Urothelium cell line (cell line): ENCODE measurements at regions not wholly inside any gene's neighbourhood (a gene's known extent, or its start where the extent isn't known, plus 50 kb on each side); places are given as distances from the start of the nearest gene placed in this dataset.
A peak's percentile ranks its signal among the peaks of the same experiment; 100 is the strongest.
"Not testable (repeated sequence)": the region's sequence is repeated elsewhere in the genome, so short reads cannot be mapped to it uniquely, and the experiment has no call there.

Source experiments
- DNase-seq: peaks from one replicate; pipeline ENCODE4 v3.0.0; 2011; ENCODE audit warnings: low spot score, mixed read lengths
- FAIRE-seq: peaks from 2 replicates; lab custom pipeline; 2011; peaks lifted over from hg19 to GRCh38; lab: Jason Lieb, UNC

DNA sequence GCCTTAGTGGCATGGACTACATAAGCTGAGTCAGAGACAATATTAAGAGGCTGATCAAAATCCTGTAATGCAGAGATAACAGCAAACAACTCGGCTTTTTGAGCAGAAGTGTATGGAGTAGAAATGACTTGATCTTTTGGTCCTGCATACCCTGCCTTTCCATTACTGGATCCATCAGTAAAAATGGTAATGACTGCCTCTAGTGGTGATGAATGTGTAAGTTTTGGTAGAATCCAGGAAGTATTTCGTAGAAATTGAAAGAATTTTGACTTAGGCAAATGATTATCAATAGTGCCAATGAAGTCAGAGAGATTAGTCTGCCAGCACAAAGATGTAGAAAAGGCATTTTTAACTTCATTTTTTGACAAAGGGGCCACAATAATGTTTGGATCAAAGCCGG lies 146.4 kb upstream of the API5 start:
- not testable (repeated sequence) for FAIRE-seq, DNase-seq

DNA sequence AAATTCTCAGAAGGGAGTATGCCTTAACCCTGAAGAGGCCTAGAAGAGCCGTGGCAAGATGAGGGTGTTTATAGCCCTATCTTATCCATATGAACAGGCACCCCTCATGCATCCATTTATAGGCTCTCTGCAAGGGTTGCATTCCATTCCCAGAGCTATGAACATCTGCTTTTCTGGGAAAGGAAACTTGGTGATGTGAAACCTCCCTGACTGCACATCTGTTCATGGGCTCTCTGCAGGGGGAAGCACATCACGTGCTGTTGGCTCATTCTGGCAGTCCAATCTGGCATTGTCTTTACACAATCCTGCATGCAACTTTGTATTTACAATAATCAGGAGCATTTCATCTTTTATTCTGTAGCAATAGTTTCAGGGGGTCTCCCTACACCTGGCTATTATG lies 143.6 kb upstream of the API5 start:
- not testable (repeated sequence) for DNase-seq, FAIRE-seq

- FAIRE-seq: no peak
- DNase-seq: no peak
These were observed 139.3 kb upstream of the API5 start for GRCh38 chr11:43172477-43172876.

DNA sequence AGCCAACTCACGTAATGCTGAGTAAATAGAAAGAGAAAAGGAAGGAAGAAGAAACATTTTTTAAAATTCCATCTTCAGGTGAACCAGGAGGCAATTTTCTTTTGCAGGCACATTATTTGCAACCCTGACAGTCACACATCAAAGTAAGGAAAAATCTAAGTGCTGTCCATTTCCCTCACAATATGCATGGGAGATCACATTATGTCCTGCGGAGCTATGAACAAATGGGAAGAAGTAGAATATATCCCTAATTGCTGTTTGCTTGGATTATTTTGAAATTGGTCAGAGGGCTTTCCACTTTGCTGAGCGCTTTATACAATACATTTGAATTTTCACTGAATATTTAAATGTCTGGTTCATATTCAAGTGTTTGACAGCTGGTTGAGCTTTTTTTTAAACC lies 133.8 kb upstream of the API5 start:
- FAIRE-seq (no peak), DNase-seq (no peak)

GRCh38 chr11:43194459-43194858 lies 117.3 kb upstream of the API5 start:
- not testable (repeated sequence) for DNase-seq, FAIRE-seq

GRCh38 chr11:43197379-43197778 lies 114.4 kb upstream of the API5 start:
- FAIRE-seq (no peak), DNase-seq (peak; percentile 9)

- no peak for DNase-seq
- FAIRE-seq: no peak
These were observed 111.8 kb upstream of the API5 start for GRCh38 chr11:43200031-43200430.

DNA sequence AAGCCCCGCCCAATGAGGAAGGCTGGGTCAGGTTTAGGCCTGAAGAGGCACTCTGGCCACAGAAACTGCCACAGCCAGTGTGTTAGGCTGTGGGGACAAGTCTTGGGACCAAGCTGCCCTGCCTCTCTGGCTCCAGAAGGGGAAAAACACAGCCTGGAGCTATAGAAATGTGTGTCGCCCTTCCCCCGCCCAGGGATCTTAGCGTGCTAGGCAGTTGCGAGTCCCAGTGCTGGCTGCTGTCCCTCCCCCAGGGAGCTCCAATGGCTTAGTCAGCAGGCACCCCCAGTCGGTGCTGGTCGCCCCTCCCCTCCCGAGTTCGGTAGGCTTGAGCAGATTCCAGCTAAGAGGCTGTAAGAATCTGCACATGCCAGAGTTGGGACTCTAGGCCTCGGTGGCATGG lies 99.5 kb upstream of the API5 start:
- DNase-seq (no peak), FAIRE-seq (no peak)

DNA sequence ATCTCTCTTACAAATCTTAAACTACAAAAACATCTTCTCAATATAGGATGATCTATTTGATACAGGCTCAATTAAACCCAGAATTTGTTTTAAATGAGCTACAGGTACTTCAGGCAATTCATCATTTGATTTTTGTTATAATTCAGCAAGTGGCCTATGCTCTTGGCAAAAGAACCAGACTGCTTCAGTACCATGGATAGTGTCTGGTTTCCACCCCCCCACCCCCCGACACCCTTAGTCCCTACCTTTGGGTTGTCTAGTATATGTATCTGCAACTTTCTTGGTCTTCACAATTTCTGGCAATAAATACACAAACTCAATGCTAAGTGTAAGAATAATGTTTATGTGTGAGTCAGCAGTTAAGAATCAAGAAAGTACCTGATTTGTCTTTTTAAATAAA lies 97.3 kb upstream of the API5 start:
- no peak for FAIRE-seq
- no peak for DNase-seq

- DNase-seq (no peak), FAIRE-seq (no peak)
These were observed 93.9 kb upstream of the API5 start for GRCh38 chr11:43217849-43218248.

DNA sequence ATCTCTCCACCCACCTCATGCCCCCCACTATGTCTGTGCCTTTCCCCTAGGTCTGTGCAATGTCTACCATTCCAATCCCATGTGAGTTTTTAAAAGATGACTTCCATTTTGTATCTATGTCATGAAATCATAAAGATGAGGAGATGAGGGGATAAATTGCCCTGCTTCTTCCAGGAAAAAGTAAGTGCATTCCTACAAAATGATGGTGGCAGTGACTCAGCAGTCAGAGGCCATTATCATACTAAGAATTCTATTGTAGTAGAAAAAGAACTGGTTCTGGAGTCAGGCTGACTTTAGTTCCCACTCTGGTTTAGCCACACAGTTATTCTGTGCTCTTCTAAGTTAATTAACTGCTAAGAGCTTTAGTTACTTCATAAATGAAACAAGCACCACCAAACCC lies 89.6 kb upstream of the API5 start:
- FAIRE-seq: no peak
- peak; percentile 9 for DNase-seq

- FAIRE-seq: no peak
- no peak for DNase-seq
These were observed 88.8 kb upstream of the API5 start for GRCh38 chr11:43223026-43223425.

GRCh38 chr11:43234881-43235280 lies 76.9 kb upstream of the API5 start:
- DNase-seq: no peak
- FAIRE-seq: no peak

DNA sequence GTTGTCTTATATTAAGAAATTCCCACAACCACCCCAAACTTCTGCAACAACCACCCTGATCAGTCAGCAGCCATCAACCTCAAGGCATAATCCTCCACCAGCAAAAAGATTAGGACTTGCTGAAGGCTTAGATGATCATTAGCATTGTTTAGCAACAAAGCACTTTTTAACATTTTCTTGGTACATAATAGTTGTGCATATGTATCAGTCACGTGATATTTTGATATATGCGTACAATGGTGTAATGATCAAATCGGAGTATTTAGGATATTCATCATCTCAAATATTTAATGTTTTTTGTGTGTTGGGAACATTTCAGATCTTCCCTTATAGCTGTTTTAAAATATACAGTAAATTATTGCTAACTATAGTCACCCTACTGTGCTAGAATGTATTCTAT lies 73.5 kb upstream of the API5 start:
- no peak for FAIRE-seq
- no peak for DNase-seq

DNA sequence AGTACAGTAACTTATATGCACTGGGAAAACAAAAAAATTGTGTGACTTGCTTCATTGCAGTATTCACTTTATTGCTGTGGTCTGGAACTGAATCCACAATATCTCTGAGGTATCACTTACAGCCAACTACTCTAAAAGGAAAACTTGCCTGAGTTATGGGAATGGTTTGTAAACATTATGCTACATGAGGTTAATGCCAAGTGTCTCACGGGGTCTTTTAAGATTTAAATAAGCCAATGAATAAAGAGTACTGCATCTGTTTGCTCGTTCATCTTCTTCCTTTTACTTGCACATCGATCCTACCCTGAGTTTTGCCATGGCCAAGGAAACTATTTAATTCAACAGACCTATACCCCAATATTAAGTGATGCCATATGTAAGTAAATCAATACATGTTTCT lies 72.0 kb upstream of the API5 start:
- no peak for FAIRE-seq
- DNase-seq: no peak

GRCh38 chr11:43242401-43242800 lies 69.4 kb upstream of the API5 start:
- no peak for FAIRE-seq
- DNase-seq: no peak

DNA sequence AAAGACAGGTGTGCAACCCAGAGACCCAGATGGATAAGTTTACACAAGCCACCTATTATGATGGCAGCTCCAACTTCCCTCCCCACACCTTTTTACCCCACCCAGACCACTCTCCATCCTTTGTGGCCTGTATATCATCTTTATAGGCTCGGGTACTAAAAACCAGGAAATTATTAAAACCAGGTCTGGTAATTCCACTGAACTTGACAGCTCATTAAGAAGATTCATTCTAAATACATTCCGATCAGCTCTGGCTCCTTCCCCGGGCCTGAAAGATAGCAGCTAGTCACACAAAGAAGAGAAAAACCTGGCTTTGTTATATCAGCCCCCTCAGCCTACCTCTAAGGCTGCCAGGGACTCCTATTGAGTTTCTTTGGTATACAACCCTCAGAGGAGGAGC lies 67.9 kb upstream of the API5 start:
- FAIRE-seq (no peak), DNase-seq (no peak)

DNA sequence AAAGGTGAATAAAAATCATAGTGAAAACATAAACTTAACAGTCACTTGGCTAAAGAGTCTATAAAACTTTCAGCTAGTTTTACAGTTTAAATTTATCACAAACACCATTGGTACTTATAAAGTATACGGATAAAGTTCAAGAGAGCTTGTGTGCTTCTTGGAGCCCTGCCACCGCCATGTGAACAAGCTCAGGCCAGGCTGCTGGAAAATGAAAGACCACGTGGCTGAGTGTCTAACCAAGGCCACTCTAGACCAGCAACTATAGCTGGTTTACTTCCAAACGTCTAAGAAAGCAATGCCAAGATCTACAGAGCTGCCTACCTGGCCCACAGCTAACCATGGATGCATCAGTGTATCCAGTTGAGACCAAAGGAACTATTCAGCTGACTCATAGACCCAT lies 66.3 kb upstream of the API5 start:
- no peak for FAIRE-seq
- no peak for DNase-seq

DNA sequence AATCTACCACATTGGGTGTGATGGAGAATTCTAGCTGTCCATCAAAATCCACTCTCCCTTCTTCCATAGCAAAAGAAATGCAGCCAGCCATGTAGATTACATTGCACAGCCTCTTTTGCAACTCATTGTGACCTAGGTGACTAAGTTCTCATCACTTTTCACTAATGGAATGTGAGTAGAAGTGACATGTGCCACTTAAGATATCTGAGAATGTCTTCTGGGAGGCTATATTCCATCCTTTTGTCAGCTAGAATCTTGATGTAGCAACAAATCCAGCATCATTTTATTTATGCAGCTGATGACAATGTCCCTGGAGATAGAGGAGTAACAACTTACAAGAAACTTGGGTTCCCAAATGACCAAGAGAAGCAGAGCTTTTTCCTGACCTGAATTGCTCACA lies 61.5 kb upstream of the API5 start:
- FAIRE-seq: no peak

GRCh38 chr11:43261775-43262174 lies 50.0 kb upstream of the API5 start:
- DNase-seq (no peak), FAIRE-seq (no peak)

More for the DNA sequence above, 61.5 kb upstream of the API5 start:
- DNase-seq: no peak
